Coronary artery (tissue), 2 donors: ENCODE measurements at regions not wholly inside any gene's neighbourhood (a gene's known extent, or its start where the extent isn't known, plus 50 kb on each side); places are given as distances from the start of the nearest gene placed in this dataset.

Source experiments
- DNase-seq: peaks from one replicate; pipeline ENCODE4 v3.0.0-alpha.2; 2017; ENCODE audit warnings: low spot score
- H3K27ac ChIP-seq, 2 donors: fragments of 200-600 bp; sonication (generic); one replicate each; pipeline ENCODE4 v1.5.1; 2016 to 2019
- H3K4me3 ChIP-seq: fragments of 200-600 bp; sonication (generic); 2 replicates; pipeline ENCODE4 v1.5.1; 2016; ENCODE audit warnings: mild to moderate bottlenecking, moderate library complexity
- TF ChIP-seq, protein P1 (sequence below): fragments of 200-600 bp; sonication (generic); IDR thresholded peaks from one replicate; pipeline ENCODE4 v1.5.1; 2019; ENCODE audit warnings: antibody characterized with exemption

DNA sequence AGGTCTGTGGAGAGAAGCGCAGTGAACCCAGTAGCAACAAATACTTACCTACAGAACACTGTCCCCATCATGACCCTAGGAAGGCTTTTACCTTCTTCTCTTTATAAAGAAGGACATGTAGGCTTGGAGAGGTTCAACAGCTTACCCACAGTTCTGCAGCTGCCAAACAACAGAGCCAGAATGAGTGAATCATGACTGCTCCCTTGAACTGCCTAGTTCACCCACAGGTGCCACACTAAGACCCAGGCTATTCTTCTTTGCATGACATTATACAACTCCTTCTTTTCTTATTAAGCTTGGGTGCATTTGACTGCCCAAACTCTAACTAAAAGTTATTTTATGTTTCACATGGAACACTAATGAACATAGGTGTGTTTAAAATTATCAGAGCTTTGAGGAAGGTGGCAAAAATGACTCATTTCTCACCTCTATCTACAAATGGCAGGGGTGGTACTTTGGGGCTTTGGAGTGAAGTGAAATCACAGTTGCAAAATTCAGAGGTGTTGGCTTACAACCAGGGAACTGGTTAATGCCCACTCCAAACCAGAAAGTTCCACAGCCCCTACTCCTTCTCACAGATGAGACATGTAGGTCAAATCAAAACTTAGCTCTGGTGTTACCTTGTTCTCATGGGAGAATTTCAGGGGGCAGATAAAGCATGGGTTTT lies 201.6 kb downstream of the SEMA6A start:
- Histone ChIP-seq H3K27ac (peak overlapping the region in 1 of 2 donors; percentile 35), H3K4me3 (no peak overlapping the region)
- TF ChIP-seq, protein P1, sequence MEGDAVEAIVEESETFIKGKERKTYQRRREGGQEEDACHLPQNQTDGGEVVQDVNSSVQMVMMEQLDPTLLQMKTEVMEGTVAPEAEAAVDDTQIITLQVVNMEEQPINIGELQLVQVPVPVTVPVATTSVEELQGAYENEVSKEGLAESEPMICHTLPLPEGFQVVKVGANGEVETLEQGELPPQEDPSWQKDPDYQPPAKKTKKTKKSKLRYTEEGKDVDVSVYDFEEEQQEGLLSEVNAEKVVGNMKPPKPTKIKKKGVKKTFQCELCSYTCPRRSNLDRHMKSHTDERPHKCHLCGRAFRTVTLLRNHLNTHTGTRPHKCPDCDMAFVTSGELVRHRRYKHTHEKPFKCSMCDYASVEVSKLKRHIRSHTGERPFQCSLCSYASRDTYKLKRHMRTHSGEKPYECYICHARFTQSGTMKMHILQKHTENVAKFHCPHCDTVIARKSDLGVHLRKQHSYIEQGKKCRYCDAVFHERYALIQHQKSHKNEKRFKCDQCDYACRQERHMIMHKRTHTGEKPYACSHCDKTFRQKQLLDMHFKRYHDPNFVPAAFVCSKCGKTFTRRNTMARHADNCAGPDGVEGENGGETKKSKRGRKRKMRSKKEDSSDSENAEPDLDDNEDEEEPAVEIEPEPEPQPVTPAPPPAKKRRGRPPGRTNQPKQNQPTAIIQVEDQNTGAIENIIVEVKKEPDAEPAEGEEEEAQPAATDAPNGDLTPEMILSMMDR: no peak
- DNase-seq: no peak

DNA sequence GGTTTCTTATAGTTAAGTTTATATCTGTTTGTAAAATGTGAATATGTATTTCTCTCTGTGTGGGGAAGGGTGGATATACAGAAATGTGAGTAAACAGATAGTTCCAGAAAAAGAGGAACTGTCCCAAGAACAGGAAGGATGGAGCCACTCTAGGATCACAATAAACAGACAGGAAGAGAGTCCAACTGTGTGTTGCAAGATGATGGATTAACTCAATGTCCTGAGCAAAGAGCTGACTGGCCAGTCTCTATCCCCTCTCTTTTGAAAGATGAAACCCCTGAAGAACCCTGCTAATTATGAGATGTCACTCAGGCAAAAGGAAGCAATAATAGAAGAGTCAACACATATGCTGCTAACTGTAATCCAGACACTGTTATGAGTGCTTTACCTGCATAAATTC lies 202.7 kb downstream of the SEMA6A start:
- DNase-seq: no peak
- peak overlapping the region in 1 of 2 donors; percentile 35 for H3K27ac ChIP-seq
- no peak overlapping the region for H3K4me3 ChIP-seq
- TF ChIP-seq, protein P1: no peak

DNA sequence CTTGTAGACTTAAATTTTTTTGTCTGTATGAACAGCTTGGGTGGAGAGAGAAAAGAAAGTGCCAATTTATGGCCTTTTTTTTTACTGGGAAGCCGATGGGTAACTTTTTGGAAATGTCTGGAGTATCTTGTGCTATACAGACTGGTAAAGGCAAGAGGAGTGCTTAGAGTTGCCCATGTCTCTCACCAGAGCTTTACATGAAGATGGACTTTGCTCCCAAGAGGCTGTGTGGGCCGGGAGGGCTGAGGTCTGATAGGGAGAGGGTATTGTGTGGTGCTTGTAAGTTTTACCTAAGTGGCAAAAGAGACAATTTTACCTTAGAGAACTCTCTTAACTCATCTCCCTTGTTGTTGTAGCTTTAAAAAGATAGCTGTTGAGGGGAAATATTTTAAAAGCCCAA lies 203.2 kb downstream of the SEMA6A start:
- TF ChIP-seq, protein P1: no peak
- DNase-seq: no peak
- H3K4me3 ChIP-seq: no peak overlapping the region
- H3K27ac ChIP-seq: peak overlapping the region in 1 of 2 donors; percentile 56

DNA sequence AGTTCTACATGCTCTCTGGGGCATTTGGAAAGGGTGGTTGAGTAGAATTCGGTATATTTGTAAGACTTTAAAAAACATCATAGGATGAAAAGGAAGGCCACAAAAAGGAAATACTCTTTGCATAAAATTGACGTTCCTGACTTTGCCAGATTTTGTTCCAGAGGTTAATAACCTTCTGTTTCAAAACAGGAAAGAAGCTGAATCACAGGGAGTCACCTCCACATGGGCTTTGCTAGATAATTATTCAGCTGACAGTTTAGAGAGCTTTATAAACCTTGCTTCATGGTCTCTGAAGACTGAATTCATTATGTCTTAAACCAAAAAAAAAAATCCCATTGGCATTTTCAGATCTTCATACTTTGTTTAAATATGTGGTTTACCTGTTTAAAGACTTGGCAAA lies 203.7 kb downstream of the SEMA6A start:
- H3K4me3 ChIP-seq: no peak overlapping the region
- DNase-seq: no peak
- no peak overlapping the region for H3K27ac ChIP-seq
- TF ChIP-seq, protein P1: no peak

DNA sequence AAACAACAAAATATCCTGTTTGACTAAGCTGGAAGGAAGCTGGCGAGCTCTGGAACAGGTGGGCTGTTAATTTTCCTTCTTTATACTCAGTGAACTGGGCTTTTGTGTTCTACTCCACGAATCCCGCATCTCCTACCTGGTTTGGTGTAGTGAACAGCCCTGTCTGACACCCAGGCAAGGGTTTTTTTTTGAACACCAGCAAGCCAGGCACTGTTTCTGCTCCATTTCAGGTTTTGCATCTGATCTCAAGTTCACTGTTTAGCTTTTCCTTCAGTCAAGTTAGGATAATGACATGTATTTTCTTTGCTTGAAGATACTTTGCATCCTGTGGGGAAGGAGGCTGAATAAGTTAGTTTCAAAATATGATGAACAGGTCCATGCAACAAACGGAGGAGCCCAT lies 204.5 kb downstream of the SEMA6A start:
- Histone ChIP-seq H3K27ac (no peak overlapping the region), H3K4me3 (no peak overlapping the region)
- DNase-seq: no peak
- TF ChIP-seq, protein P1: no peak

DNA sequence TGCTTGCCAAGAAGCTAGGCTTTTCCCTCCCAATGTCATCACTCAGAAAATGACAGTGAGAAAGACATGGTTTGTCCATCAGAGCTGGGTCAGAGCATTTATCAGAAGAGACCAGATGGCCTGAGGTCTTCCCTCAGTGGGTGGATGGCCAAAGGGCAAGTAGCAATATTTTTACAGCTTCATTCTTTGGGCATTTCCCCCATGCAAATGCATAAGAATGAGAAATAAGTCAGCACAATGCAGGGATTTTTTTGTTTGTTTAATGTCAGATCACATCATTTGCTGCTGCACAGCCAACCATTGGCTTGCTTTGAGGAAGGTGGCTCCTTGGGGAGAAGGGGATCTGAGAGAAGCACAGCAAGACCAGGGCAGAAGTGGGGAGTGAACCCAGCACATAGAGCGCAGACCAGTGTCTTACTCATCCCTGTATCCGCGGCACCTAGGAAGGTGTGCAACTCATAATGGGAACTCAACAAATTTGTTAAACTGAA lies 209.6 kb downstream of the SEMA6A start:
- TF ChIP-seq, protein P1: no peak
- H3K4me3 ChIP-seq: no peak overlapping the region
- no peak for DNase-seq
- no peak overlapping the region for H3K27ac ChIP-seq

DNA sequence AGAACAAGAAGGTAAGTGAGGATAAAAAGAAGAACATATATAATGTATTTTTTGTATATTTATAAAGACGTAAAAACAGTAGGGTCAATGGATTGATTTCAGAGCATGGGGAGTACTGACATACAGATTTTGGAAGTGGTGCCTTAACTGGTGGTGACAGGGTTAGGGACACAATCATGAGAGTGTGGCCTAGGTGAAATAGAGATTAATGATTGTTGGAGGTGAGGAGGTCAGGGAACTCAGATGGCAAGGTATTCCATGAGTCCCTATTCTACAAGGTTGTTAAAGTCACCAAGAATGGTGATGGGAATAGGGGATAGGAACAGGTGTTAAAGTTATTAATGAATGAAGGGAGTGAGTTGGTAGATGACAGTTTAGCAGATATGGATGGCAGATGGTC lies 210.8 kb downstream of the SEMA6A start:
- TF ChIP-seq, protein P1: no peak
- H3K27ac ChIP-seq: no peak overlapping the region
- DNase-seq: no peak
- no peak overlapping the region for H3K4me3 ChIP-seq
